EH (cell line): ENCODE measurements at regions not wholly inside any gene's neighbourhood (a gene's known extent, or its start where the extent isn't known, plus 50 kb on each side); places are given as distances from the start of the nearest gene placed in this dataset.
"Not testable (repeated sequence)": the region's sequence is repeated elsewhere in the genome, so short reads cannot be mapped to it uniquely, and the experiment has no call there.

Experiments
- DNase-seq: peaks from one replicate; pipeline ENCODE4 v3.0.0-alpha.2; 2015; ENCODE audit warnings: low read depth

- no peak for DNase-seq
These were observed 164.6 kb downstream of the FBXO4 start for GRCh38 chr5:42089705-42090104.

DNA sequence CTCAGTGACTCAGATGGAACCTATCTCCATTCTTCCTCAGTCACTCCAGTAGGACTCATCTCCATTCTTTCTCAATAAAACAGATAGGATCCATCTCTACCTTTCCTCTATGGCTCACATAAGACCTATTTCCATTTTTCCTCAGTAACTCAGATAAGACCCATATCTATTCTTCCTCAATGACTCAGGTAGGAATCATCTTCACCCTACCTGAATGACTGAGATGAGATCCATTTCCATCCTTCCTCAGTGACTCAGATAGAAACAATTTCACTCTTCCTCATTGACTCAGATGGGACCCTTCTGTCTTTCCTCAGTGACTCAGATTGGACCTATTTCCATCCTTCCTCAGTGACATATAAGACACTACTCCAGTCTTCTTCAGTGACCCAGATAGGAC is 165.1 kb downstream of the FBXO4 start:
- DNase-seq: no peak

DNA sequence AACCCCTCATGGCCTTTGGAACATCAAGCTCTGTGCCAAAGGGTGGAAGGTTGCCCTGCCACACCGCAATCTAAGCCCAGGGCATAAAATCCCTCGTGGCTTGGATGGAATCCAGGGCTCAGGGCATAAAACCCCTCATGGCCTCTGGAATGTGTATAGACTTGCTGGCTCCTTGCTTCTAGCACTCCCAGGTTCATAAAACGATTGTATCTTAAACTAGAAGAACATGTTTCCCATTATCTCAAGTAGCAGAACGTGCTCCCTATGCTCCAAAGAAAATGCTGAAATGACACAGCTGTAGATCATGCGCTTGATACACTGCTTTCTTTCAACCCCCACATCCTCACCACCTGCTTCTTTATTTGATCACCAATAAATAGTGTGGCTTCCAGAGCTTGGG is 174.8 kb downstream of the FBXO4 start:
- DNase-seq: not testable (repeated sequence)

DNA sequence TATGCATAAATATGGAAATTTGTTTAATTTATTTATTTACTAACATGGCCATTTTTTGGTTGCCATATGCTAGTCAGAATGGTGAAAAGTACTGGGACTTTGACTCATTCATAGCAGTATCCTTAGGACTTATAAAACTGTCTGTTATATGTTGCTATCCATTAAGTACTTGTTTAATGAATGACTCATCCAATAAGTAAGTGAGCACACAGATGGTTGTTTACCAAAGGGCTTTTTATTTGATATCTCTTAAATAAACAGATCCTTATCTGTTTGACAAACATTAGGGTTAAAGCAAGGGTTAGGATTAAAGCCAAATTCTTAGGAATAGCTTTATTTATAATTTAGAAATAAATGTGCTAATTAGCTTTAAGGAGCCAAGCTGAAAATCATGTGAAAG is 183.4 kb downstream of the FBXO4 start:
- DNase-seq: peak; percentile 1

DNA sequence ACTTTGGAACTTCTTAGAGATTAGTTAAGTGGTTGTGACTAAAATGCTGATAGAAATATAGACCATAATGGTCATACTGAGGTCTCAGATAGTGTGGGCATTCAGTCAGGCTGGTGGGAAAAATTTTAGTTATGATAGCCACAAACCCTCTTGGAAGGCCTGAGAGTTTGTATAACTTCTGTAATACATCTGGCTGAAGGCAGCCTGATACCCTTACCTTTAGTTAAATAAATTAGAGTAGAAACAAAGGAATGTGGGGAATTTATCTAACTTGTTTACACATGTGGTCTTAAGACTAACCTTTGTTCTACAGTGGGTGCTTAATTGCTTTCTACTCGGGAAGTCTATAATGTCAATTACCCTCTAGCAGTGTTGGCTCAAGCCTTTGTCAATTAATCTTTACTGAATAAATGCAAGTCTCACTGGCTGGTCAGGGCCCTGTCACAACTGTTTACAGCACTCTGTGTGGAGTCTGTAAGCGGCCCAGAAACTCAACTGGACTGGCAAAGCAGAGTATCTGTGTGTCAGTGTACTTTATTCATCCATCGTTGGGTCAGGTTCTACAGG is 184.0 kb downstream of the FBXO4 start:
- no peak for DNase-seq

DNA sequence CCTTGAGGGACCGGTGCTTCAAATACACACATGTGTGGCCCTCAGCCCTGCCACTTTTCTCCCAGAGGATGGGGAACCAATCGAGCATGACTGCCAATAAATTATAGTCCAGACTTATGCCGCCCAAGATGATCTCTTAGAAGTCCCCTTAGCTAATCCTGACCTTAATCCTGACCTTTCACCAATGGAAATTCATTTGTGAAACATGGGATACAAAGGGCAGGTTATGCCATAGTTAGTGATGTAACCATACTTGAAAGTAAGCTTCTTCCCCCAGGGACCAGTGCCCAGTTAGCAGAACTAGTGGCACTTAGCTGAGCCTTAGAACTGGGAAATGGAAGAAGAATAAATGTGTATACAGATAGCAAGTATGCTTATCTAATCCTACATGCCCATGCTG is 190.6 kb downstream of the FBXO4 start:
- DNase-seq: not testable (repeated sequence)

- DNase-seq: no peak
These were observed 195.0 kb downstream of the FBXO4 start for GRCh38 chr5:42120070-42120469.

DNA sequence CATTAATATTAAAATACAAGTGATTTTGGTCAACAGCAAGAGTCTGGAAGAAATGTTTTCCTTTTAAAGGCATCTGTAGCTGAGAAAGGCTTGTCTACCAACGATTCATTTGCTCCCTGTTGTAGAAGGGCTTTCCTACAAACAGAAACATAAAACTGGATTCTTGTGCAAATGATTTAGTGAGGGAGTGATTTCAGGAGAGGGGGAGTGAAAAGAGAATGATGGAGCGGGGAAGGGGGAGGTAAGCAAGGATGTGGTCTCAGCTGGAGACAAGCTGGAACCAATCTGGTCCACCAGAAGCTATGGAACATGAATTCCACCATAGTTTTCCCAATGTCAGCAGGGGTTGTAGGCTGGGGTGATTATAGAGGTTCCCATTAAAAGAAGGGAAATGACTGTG is 196.3 kb downstream of the FBXO4 start:
- DNase-seq: no peak

DNA sequence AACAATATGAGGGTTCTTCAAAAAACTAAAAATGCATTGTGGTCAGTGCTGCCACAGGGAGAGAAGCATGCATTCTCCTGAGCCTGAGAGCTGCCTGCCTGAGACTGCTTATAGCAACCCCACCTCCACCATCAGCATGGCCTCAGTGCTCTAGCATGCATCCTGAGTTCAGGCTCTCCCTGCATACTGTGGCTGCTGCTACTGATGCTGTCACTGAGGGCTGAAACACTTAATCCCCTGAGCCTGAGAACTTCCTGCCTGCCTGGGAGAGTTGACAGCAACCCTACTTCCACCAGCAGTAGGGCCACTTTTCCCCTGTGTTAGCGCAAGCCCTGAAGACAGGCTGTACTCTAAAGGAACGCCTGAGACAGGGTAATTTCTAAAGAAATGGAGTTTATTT is 206.0 kb downstream of the FBXO4 start:
- no peak for DNase-seq

GRCh38 chr5:42143361-42143760 is 218.3 kb downstream of the FBXO4 start:
- DNase-seq: no peak

GRCh38 chr5:42148813-42149212 is 223.7 kb downstream of the FBXO4 start:
- DNase-seq: no peak

DNA sequence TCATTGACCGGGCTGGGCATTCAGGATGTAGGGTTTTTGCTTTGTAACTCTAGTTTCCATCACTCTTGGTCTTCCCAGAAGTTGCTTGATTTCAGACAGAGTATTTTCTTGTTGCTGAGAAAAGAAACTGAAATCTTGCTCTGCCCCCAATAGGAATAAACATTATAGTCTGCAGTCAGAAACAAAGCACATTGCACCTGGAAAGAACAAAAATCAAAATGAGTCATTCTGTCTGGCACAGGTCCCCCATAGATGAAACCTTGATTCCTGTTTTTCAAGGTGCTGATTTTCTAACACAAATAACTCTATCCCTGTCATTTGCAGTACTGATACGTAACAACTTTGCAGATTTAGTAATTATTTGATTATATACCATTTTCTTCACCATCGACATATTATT is 232.1 kb downstream of the FBXO4 start:
- DNase-seq: no peak

DNA sequence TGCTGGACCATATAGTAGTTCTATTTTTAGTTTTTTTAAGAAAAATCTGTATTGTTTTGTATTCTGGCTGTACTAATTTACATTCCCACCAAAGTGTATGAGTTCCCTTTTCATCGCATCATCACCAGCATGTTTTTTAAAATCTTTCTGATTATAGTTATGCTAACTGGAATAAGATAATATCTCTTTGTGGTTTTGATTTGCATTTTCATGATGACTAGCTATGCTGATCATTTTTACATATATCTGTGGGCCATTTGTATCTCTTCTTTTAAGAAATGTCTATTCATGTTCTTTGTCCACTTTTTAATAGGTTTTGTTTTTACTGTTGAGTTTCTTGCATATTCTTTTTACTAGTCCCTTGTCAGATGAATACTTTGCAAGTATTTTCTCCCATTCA is 238.0 kb downstream of the FBXO4 start:
- DNase-seq: no peak

DNA sequence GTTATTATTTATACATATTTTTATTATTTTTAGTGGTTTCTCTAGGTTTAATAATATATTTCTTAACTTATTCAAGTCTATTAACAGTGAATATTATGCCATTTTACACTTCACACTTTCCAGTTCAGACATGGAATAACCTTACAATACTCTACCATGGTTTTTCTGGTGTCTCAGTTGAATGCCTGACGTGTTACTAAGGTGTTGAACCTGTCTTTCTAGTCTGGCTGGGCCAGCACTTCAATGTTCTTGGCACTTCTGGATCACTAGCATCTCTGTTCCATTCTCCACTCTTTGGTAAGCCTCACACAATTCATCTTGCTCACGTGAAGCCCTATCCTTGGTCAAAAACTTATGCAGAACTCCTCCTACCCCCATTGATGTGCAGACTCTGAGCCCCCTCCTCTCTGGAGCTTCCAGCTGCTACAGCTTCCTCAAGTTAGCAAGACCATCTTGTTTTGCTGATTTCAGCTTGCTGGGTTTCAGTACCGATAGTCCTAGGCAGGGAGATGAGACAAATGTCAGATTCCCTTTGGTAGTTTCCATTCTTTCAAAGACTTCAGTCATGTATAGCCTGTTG is 243.1 kb downstream of the FBXO4 start:
- DNase-seq: no peak

DNA sequence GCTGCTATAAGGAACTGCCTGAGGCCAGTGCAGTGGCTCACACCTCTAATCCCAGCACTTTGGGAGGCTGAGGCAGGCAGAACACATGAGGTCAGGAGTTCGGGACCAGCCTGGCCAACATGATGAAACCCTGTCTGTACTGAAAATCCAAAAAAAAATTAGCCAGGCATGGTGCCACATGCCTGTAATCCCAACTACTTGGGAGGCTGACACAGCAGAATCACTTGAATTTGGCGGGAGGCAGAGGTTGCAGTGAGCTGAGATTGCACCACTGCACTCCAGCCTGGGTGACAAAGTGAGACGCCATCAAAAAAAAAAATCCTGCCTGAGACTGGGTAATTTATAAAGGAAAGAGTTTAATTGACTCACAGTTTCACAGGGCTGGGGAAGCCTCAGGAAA is 247.1 kb upstream of the GHR start:
- DNase-seq: not testable (repeated sequence)

- not testable (repeated sequence) for DNase-seq
These were observed 243.4 kb upstream of the GHR start for GRCh38 chr5:42179843-42180242.

GRCh38 chr5:42216904-42217303 is 206.3 kb upstream of the GHR start:
- DNase-seq: no peak

DNA sequence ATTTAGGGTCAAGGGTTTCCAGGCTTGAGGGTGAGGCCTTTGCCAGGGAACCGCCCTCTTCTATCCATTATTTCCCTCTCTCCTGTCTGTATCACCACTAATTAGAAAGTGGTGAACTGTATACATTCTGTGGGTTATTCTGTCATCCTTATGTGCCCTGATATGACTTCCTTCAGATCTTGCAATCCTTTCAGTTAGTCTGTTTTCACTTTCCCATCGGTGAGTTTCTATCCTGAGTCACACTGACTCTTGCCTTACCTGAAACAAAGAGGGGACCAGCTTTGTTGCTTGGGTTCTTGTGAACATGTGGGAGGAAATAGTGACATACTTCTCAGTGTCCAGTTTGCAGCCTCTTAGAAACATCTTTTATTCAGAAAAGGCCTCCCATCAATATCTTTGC is 205.4 kb upstream of the GHR start:
- no peak for DNase-seq

GRCh38 chr5:42225009-42225408 is 198.2 kb upstream of the GHR start:
- no peak for DNase-seq

GRCh38 chr5:42228279-42228678 is 195.0 kb upstream of the GHR start:
- no peak for DNase-seq

DNA sequence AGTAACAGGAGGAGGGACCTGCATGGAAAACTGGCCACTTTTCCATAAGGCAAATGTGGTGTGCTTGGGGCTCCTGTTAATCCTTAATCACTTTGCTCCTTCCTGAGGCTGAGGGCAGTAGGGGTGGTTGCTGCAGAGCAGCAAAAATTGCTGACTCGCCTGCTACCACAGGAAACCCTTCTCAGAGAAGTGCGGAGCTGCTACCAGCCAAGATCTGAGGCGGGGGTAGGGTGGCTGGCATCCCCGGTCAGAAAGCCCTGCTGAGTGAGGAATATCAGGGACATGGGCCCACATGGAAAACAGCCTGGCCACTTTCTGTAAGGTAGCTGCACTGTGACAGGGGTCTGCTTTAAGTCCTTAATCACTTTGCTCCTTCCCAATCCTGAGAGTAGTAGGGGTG is 192.4 kb upstream of the GHR start:
- no peak for DNase-seq

- DNase-seq: no peak
These were observed 188.0 kb upstream of the GHR start for GRCh38 chr5:42235241-42235640.

GRCh38 chr5:42235837-42236236 is 187.4 kb upstream of the GHR start:
- no peak for DNase-seq

DNA sequence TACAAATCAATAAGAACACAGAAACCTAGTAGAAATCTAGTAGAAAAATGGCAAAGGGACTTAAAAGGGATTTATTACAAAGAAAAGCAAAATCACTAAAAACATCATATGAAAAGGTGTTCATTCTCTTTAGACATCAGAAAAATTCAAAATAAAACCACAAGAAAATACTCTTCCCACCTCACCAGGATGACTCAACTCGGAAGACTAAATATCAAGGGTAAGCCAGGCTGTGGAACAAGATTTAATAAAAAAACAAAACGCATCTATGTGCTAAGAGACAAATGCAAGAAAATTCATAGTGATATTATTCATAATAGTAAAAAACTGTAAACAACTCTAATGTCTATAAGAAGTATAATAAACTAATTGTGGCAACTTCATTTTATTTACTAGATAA is 181.6 kb upstream of the GHR start:
- no peak for DNase-seq

DNA sequence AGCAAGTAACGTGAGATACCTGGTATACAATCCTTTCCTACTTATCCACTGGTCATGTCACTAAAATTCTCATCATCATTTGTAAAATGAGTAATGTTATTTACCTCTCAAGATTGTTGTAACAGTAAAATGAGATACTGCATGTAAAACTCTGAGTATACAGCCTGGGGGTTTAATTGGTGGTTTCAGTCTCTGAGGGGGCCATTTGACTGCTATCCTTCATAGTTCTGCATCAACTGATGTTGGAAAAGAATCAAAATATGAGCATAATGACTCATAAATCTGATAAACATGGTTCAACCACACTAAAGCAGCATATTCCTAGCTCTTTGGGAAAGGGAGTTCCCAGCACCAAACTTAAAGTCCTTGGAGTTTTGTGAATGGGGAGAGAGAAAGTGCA is 181.0 kb upstream of the GHR start:
- DNase-seq: no peak
